GM23248 (cell line): ENCODE measurements at regions not wholly inside any gene's neighbourhood (a gene's known extent, or its start where the extent isn't known, plus 50 kb on each side); places are given as distances from the start of the nearest gene placed in this dataset.
"Not testable (repeated sequence)": the region's sequence is repeated elsewhere in the genome, so short reads cannot be mapped to it uniquely, and the experiment has no call there.

Experiments
- DNase-seq: peaks from one replicate; pipeline ENCODE4 v3.0.0-alpha.2; 2015
- H2AFZ ChIP-seq: fragments of 200-600 bp; sonication (generic); 2 replicates; pipeline ENCODE4 v1.6.1; 2016; ENCODE audit warnings: antibody characterized with exemption
- H3F3A ChIP-seq: fragments of 200-600 bp; sonication (generic); 2 replicates; pipeline ENCODE4 v1.6.1; 2016; ENCODE audit warnings: mild to moderate bottlenecking, antibody characterized with exemption, mixed run types; ENCODE audit not compliant: insufficient read depth
- H3K27ac ChIP-seq: fragments of 200-600 bp; sonication (generic); 2 replicates; pipeline ENCODE4 v1.5.1; 2016; ENCODE audit warnings: mild to moderate bottlenecking
- H3K27me3 ChIP-seq: fragments of 200-600 bp; sonication (generic); replicated peaks from 2 replicates; pipeline ENCODE4 v1.6.1; 2016; ENCODE audit warnings: mild to moderate bottlenecking; ENCODE audit not compliant: insufficient read depth
- H3K36me3 ChIP-seq: fragments of 200-600 bp; sonication (generic); 2 replicates; pipeline ENCODE4 v1.6.1; 2016; ENCODE audit warnings: low read depth, mild to moderate bottlenecking
- H3K4me1 ChIP-seq: fragments of 200-600 bp; sonication (generic); 2 replicates; pipeline ENCODE4 v1.6.1; 2016; ENCODE audit warnings: mild to moderate bottlenecking; ENCODE audit not compliant: insufficient read depth
- H3K4me2 ChIP-seq: fragments of 200-600 bp; sonication (generic); one replicate; pipeline ENCODE4 v1.6.1; 2016; ENCODE audit warnings: mild to moderate bottlenecking; ENCODE audit not compliant: unreplicated experiment
- H3K4me3 ChIP-seq: fragments of 200-600 bp; sonication (generic); 2 replicates; pipeline ENCODE4 v1.5.1; 2016; ENCODE audit warnings: mild to moderate bottlenecking
- H3K79me2 ChIP-seq: fragments of 200-600 bp; sonication (generic); 2 replicates; pipeline ENCODE4 v1.6.1; 2016; ENCODE audit warnings: mild to moderate bottlenecking; ENCODE audit not compliant: insufficient read depth
- H3K9ac ChIP-seq: fragments of 200-600 bp; sonication (generic); 2 replicates; pipeline ENCODE4 v1.6.1; 2016; ENCODE audit warnings: mild to moderate bottlenecking
- H3K9me2 ChIP-seq: fragments of 200-600 bp; sonication (generic); 2 replicates; pipeline ENCODE4 v1.6.1; 2016; ENCODE audit warnings: mixed run types, mild to moderate bottlenecking, moderate library complexity; ENCODE audit not compliant: insufficient read depth
- H3K9me3 ChIP-seq: fragments of 200-600 bp; sonication (generic); one replicate; pipeline ENCODE4 v1.6.1; 2017; ENCODE audit warnings: low read depth
- H4K20me1 ChIP-seq: fragments of 200-600 bp; sonication (generic); 2 replicates; pipeline ENCODE4 v1.6.0; 2016; ENCODE audit not compliant: insufficient read depth
- EZH2 ChIP-seq: fragments of 200-600 bp; sonication (generic); IDR thresholded peaks from 2 replicates; pipeline ENCODE4 v1.6.1; 2018; ENCODE audit warnings: antibody characterized with exemption, mild to moderate bottlenecking; ENCODE audit not compliant: insufficient read depth, poor library complexity, severe bottlenecking
- EZH2phosphoT487 ChIP-seq: fragments of 200-600 bp; sonication (generic); IDR thresholded peaks from 2 replicates; pipeline ENCODE4 v1.6.1; 2018; ENCODE audit warnings: antibody characterized with exemption, moderate library complexity, mild to moderate bottlenecking, low read depth; ENCODE audit not compliant: insufficient read depth
- WGBS, 2 experiments: methylation state at CpG; one replicate each; pipeline ENCODE4 v1.1.6; 2015 to 2017; ENCODE audit warnings: low lambda C conversion rate in 2 of 2, low coverage in 1 of 2; ENCODE audit errors: missing lambda C conversion rate in 2 of 2; 5-methylcytosine and 5-hydroxymethylcytosine counted together
- in situ Hi-C: fragments of 300-500 bp; cut with MboI; formaldehyde crosslinking; loops from 2 replicates; pipeline ENCODE4 v1.15.0; 2020

DNA sequence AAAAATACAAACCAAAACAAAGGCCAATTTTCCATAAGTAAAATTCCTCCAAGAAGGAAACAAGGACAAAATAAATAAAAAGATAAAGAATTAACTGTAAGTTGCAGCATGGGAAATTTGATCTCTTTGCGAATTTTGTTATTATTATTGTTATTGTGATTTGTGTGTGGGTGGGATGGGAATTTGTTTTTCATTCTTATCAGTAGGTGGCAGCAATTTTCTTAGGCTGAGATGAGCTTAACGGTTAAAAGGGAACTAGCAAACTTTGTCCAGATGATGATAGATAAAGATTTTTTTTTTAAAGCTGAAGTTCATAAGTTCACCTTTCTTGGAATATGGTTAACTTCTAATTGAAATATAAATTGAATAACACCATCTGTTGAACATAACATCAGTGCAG is 83.2 kb upstream of the IL1RAPL2 start:
- DNase-seq, result peak; percentile 1
- no peak overlapping the region for H2AFZ ChIP-seq
- H3K36me3 ChIP-seq, result no peaks in the 10 kb centered on the region
- H3K4me3 ChIP-seq, result no peak overlapping the region
- H3K9me2 ChIP-seq, result no peaks in the 10 kb centered on the region
- H3K79me2 ChIP-seq, result no peaks in the 10 kb centered on the region
- no peaks in the 10 kb centered on the region for H4K20me1 ChIP-seq
- no peaks in the 10 kb centered on the region for H3K27me3 ChIP-seq
- H3K4me1 ChIP-seq, result no peaks in the 10 kb centered on the region
- H3K9me3 ChIP-seq, result no peaks in the 10 kb centered on the region
- 25% methylated on average over 2 of the region's 2 CpGs for WGBS, 2 experiments
- no peak overlapping the region for H3K4me2 ChIP-seq
- no peak overlapping the region for H3K27ac ChIP-seq
- TF ChIP-seq EZH2 (no peak), EZH2phosphoT487 (no peak)
- no peak overlapping the region for H3K9ac ChIP-seq
- in situ Hi-C loops, result no loop called here
- no peaks in the 10 kb centered on the region for H3F3A ChIP-seq

DNA sequence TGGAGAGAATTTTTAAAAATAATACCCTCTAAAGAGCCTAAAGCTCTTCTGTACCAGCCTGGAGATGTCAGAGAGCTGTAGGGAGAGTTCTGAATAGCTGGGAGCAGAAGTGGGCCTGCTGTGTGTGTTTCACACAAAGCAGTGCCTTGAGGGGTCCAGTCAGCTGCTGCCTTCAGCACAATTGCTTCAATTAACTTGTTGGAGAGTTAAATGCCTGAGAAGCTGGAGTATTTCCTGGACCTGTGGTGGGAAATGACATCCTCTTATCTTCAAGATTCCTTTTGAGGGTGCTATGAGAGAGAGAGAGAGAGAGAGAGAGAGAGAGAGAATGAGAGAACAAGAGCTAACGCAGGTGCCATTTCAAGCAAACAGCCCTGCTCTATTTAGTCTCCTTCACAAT is 96.2 kb upstream of the IL1RAPL2 start:
- no peak for DNase-seq
- Histone ChIP-seq H3K36me3 (no peaks in the 10 kb centered on the region), H3K4me2 (no peak overlapping the region), H3K4me3 (no peak overlapping the region), H3K9ac (no peak overlapping the region), H3F3A (no peaks in the 10 kb centered on the region), H3K79me2 (no peaks in the 10 kb centered on the region), H3K4me1 (no peaks in the 10 kb centered on the region), H3K27ac (no peak overlapping the region), H3K27me3 (no peaks in the 10 kb centered on the region), H3K9me3 (no peaks in the 10 kb centered on the region), H3K9me2 (no peaks in the 10 kb centered on the region), H4K20me1 (no peaks in the 10 kb centered on the region), H2AFZ (no peak overlapping the region)
- in situ Hi-C loops, result no loop called here
- WGBS, 2 experiments, result 31% methylated on average over 1 of the region's 1 CpG; no CpG with 5 or more reads in 1 of the 2 experiments
- TF ChIP-seq EZH2phosphoT487 (no peak), EZH2 (no peak)

DNA sequence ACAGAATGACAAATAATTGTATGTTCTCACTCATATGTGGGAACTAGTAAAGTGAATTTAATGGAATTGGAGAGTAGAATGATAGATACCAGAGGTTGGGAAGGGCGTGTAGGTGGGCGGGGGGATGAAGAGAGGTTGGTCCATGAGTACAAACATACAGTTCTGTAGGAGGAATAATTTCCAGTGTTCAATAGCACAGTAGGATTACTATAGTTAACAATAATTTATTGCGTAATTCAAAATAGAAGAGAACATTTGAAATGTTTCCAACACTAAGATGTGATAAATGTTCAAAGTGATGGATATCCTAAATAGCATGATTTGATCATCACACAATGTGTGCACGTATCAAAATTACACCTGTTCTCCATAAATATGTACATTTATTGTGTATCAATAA is 106.2 kb upstream of the IL1RAPL2 start:
- WGBS, 2 experiments, result 30 to 36% methylated on average over 4 of the region's 4 CpGs

DNA sequence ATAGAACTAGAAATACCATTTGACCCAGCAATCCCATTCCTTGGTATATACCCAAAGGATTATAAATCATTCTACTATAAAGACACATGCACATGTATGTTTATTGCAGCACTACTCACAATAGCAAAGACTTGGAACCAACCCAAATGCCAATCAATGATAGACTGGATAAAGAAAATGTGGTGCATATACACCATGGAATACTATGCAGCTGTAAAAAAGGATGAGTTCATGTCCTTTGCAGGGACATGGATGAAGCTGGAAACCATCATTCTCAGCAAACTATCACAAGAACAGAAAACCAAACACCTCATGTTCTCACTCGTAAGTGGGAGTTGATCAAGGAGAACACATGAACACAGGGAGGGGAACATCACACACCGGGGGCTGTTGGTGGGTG is 108.9 kb upstream of the IL1RAPL2 start:
- H3K36me3 ChIP-seq, H2AFZ ChIP-seq, H3K27ac ChIP-seq, H3K4me3 ChIP-seq, H3K9me3 ChIP-seq, H4K20me1 ChIP-seq, H3K79me2 ChIP-seq, H3K9me2 ChIP-seq, H3K27me3 ChIP-seq, DNase-seq, H3K4me1 ChIP-seq, H3K9ac ChIP-seq, in situ Hi-C loops, H3K4me2 ChIP-seq, H3F3A ChIP-seq: not testable (repeated sequence)
- 27% methylated on average over 2 of the region's 2 CpGs; no CpG with 5 or more reads in 1 of the 2 experiments for WGBS, 2 experiments

More for the DNA sequence above, 106.2 kb upstream of the IL1RAPL2 start:
- H3F3A ChIP-seq, result no peaks in the 10 kb centered on the region
- no peaks in the 10 kb centered on the region for H3K9me3 ChIP-seq
- no peaks in the 10 kb centered on the region for H3K27me3 ChIP-seq
- H3K27ac ChIP-seq, result no peak overlapping the region
- no peak overlapping the region for H2AFZ ChIP-seq
- no peaks in the 10 kb centered on the region for H3K36me3 ChIP-seq
- in situ Hi-C loops, result no loop called here
- H3K4me1 ChIP-seq, result no peaks in the 10 kb centered on the region
- H3K79me2 ChIP-seq, result no peaks in the 10 kb centered on the region
- no peak for TF ChIP-seq EZH2
- TF ChIP-seq EZH2phosphoT487, result no peak
- H3K9me2 ChIP-seq, result no peaks in the 10 kb centered on the region
- H3K9ac ChIP-seq, result no peak overlapping the region
- no peak for DNase-seq
- H3K4me3 ChIP-seq, result no peak overlapping the region
- no peaks in the 10 kb centered on the region for H4K20me1 ChIP-seq
- no peak overlapping the region for H3K4me2 ChIP-seq

DNA sequence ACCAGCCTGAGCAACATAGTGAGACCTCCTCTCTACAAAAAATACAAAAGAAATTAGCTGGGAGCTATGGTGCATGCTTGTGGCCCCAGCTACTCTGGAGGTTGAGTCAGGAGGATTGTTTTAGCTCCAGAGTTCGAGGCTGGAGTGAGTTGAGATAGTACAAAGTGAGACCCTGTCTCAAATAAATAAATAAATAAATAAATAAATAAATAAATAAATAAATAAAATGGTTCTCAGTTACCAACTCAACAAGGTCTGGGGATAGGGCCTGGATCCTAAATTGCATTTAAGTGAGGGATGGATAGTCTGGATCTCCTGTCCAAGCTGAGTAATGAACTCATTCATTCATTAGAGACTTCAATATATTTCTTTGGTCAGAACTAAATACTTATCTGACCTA is 115.7 kb upstream of the IL1RAPL2 start:
- no peak overlapping the region for H2AFZ ChIP-seq
- H3K4me2 ChIP-seq, result no peak overlapping the region
- no peaks in the 10 kb centered on the region for H3K79me2 ChIP-seq
- no peaks in the 10 kb centered on the region for H3K4me1 ChIP-seq
- no peaks in the 10 kb centered on the region for H3K36me3 ChIP-seq
- H3K9ac ChIP-seq, result no peak overlapping the region
- DNase-seq, result no peak
- no peak overlapping the region for H3K4me3 ChIP-seq
- H3F3A ChIP-seq, result no peaks in the 10 kb centered on the region
- H3K27me3 ChIP-seq, result no peaks in the 10 kb centered on the region
- no peak overlapping the region for H3K27ac ChIP-seq
- TF ChIP-seq EZH2 (no peak), EZH2phosphoT487 (no peak)
- in situ Hi-C loops, result no loop called here
- WGBS, 2 experiments, result 0% methylated on average over 1 of the region's 1 CpG
- no peaks in the 10 kb centered on the region for H3K9me2 ChIP-seq
- H4K20me1 ChIP-seq, result no peaks in the 10 kb centered on the region
- H3K9me3 ChIP-seq, result no peaks in the 10 kb centered on the region
